Heart left ventricle (tissue), 13 donors: ENCODE measurements at regions not wholly inside any gene's neighbourhood (a gene's known extent, or its start where the extent isn't known, plus 50 kb on each side); places are given as distances from the start of the nearest gene placed in this dataset.

Source experiments
- POLR2A ChIP-seq, 2 donors: fragments of 450-650 bp; IDR thresholded peaks; one replicate each; pipeline ENCODE4 v1.6.1; 2017; ENCODE audit warnings: antibody characterized with exemption in 2 of 2, mild to moderate bottlenecking in 2 of 2, moderate library complexity in 2 of 2
- TF ChIP-seq, protein P1 (sequence below), 12 donors: fragments of 200-600 bp; sonication (generic) in 4 of 12; IDR thresholded peaks; one replicate each; pipeline versions ENCODE4 v1.5.0 to v1.8.0; 2018 to 2022; ENCODE audit warnings: antibody characterized with exemption in 12 of 12, mild to moderate bottlenecking in 5 of 12
- donor health status: ischemic (EF 13 %, LVEDD 7.1; RV severe dilation, severe dysfunction).
- donor health status: DM: no; HTN: yes; CAD: no.
- donor health status: DM: no; HTN: no; CAD: no.
- donor health status: ischemic (EF 25% LVEDD 6.9; RV normal size, moderate dysfunction).
- donor health status: ischemic (EF 25% LVEDD 5.7; RV mildly dilated, moderate dysfunction).
- donor health status: ischemic (EF 35%, LVEDD 5.7; RV mildly dilated, moderate dysfunction).
- donor health status: nonischemic (EF 11% LVEDD 7.7; RV severe dilation, severe dysfunction).
- donor health status: DM: yes; HTN: yes; CAD: no.
- donor health status: PGD.
- donor health status: ischemic (EF 29% LVEDD 5.4; RV normal size, mild dysfunction).
- donor health status: nonischemic (EF 23%, LVEDD 6.1; RV moderate dilation, normal function).

DNA sequence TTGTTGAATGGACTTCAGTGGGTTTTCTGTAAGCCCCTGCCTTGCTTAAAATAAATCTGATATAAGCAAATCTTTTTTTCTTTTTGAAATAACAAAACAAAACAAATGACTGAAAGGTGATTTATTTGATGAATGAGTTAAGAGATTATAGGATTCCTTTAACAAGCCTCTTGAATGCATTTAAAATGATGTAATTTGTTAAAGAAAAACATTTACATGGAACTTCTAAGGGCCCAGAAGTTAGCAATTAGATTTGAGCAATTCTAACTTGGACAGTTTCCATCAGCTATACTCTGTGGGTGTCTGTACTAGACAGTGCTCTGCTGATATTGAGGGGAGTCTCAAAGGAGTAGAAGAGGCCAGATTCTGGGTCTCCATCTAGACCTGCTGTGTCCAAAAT lies 143.5 kb upstream of the RAG2 start:
- TF ChIP-seq, protein P1, sequence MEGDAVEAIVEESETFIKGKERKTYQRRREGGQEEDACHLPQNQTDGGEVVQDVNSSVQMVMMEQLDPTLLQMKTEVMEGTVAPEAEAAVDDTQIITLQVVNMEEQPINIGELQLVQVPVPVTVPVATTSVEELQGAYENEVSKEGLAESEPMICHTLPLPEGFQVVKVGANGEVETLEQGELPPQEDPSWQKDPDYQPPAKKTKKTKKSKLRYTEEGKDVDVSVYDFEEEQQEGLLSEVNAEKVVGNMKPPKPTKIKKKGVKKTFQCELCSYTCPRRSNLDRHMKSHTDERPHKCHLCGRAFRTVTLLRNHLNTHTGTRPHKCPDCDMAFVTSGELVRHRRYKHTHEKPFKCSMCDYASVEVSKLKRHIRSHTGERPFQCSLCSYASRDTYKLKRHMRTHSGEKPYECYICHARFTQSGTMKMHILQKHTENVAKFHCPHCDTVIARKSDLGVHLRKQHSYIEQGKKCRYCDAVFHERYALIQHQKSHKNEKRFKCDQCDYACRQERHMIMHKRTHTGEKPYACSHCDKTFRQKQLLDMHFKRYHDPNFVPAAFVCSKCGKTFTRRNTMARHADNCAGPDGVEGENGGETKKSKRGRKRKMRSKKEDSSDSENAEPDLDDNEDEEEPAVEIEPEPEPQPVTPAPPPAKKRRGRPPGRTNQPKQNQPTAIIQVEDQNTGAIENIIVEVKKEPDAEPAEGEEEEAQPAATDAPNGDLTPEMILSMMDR (IDR thresholded peaks at IDR 0.05): no peak
- TF ChIP-seq POLR2A (IDR thresholded peaks at IDR 0.05): no peak
